NCI-H510A treated with DMSO at 0.1 percent for 48 hours (cell line): ENCODE measurements at regions not wholly inside any gene's neighbourhood (a gene's known extent, or its start where the extent isn't known, plus 50 kb on each side); places are given as distances from the start of the nearest gene placed in this dataset.

Source experiments
- DNase-seq: peaks from one replicate; lab custom pipeline; 2025; lab: John Stamatoyannopoulos, UW

- DNase-seq: no peak
Observed at GRCh38 chr6:10305790-10306415, 109.0 kb downstream of the TFAP2A start.

- no peak for DNase-seq
Observed at GRCh38 chr6:10303608-10304506, 111.0 kb downstream of the TFAP2A start.

- no peak for DNase-seq
Observed at GRCh38 chr6:10302566-10303235, 112.2 kb downstream of the TFAP2A start.

- no peak for DNase-seq
Observed at GRCh38 chr6:10300071-10300470, 114.8 kb downstream of the TFAP2A start.

DNA sequence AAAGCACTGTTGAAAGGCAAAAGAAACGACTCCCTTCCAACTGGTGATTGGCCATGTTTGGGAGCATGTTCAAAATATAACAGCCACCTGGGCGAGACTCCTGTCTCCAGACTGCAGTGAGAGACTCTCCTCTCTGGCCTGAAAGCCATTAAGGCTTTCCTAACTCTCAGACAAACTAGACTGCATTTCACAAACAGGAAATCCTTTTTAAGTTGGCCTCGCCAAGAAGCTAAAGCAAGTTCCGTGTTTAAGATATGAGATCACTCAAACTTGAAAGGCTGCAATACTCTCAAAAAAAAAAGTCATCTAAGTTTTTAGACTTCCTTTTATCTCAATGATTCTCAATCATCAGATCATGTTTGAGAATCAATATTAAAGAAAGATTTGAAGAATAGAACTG is 117.0 kb downstream of the TFAP2A start:
- DNase-seq: no peak

GRCh38 chr6:10278746-10279145 is 136.1 kb downstream of the TFAP2A start:
- DNase-seq: no peak

DNA sequence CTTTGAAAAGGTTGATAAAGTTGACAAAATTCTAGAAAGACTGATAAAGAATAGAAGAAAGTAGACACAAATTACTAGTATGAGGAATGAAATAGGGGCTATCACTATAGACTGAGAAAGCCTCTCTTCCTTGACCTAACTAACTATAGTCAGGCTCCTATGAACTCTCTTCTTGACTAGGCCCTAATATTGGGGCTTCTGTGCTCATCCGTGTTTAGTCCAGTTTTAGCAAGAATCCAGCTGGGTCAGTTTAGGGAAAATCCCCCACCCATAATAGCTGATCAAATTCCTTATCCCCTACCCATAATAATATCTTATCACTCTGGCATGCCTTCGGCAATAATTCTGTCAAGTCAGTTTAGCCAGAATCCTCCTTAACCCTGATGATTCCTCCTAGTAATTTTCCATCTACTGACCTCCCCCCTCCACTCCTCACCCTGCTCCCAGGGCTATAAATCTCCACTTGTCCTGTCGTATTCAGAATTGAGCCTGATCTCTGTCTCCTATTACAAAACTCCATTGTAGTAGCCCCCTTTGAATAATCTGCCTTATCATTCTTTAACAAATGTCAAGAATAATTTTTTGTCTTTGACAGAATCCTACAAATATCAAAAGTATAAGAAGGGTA is 138.1 kb downstream of the TFAP2A start:
- no peak for DNase-seq

DNA sequence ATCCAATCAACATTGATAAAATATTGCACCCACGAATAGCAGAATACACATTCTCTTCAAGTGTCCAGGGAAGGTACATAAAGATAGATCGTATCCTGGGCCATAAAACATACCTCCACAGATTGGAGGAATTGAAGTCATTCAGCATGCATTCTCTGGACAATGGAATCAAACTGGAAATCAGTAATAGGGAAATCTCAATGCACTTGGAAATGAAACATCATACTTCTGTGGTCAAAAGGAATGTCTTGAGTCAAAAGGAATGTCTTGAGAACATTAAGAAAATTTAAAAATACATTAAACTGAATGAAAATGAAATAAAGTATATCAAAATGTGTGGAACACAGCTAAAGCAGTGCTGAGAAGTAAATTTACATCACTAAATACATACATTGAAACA is 138.8 kb downstream of the TFAP2A start:
- DNase-seq: no peak

- no peak for DNase-seq
Observed at GRCh38 chr6:10272591-10272990, 142.3 kb downstream of the TFAP2A start.

- no peak for DNase-seq
Observed at GRCh38 chr6:10271982-10272381, 142.9 kb downstream of the TFAP2A start.

DNA sequence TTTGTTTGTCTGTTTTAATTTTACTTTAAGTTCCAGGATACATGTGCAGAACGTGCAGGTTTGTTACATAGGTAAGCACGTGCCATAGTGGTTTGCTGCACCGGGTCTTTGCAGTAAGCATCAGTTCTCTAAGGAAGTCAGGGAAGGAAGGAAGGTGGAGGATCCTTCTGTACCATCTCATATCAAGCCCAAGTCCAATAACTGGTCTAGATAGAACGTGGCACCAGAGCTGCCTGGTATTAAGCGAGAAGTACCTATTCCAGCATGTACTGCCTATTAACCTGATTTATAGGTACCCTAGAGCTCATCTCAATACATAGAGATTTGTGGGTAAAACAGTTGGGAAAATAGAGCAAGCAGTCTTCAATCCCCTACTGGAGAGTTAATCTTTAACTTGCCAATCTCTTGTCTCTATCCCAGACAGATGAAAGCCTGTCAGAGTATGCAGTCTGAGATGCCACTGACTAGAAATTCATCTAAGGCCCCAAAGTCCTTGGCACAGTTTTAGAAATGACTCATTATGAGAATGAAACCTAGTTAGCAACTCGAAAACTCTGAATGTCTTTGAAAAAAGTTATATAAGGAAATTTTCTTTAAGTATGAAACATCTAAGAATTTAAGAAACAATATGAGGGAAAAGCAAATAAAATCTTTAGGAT is 144.9 kb downstream of the TFAP2A start:
- DNase-seq: no peak

DNA sequence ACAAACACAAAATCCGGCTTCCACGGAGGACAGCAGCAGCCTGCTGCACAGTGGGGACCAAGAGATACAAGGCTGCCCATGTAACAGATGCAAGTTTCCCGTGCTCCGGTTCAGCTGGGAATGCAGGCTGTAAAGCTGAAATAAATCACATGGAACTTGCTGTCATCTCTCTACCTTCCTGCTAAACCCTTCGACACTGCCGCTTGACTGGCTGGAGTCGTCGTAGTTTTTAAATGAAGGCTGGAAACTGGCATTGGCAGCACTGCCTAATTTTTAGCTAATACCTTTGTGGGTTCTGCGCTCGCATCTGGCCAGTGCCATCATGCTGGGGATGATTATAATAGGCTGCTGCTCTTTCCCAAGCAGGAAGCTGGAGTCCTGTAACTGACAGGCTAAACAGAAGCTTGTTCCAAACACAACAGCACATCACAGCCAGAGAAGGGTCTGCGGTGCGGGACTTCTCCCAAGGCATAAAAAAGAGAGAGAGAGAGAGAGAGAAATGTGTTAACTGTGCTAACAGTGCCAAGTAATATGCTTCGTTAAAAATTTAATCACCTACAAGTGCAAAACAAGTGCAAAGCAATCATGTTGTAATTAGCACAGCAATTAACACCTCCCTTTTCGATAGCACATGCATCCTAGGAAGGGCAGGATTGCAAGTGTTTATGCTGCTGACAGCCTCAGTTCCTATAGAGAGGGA is 146.1 kb downstream of the TFAP2A start:
- no peak for DNase-seq

- DNase-seq: no peak
Observed at GRCh38 chr6:10268111-10268510, 146.8 kb downstream of the TFAP2A start.

DNA sequence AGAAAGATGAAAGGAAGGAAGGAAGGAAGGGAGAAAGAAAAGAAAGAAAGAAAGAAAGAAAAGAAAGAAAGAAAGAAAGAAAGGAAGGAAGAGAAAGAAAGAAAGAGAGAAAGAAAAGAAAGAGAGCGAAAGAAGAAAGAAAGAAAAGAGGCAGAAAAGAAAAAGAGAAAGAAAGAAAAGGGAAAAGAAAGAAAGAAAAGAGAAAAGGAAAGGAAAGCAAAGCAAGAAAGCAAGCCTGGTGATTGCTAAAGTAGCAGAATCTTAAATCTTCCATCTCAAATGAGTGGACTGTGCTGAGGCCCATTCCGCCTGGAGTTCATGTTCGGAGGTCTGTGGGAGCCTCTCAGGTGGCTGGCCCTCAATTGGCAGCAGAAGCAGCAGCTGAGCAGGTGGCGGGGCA is 148.4 kb downstream of the TFAP2A start:
- DNase-seq: no peak

DNA sequence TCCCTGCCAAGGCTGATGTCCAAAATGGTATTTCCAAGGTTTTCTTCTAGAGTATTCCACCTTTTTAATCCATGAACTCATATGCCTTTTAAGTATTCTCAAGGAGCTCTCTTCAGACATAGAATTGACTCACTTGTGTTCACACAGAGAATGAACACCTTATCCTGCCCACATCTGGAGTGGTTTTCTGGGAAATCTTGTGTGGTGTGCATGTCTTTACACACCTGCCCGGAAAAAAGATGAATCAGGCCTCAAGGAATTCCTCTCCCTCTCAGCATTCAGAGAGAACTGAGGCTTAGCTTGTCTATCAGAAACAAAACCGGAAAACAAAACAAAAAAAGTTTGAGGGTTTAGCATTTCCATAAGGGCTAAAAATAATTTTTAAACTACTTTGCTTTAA is 148.8 kb downstream of the TFAP2A start:
- DNase-seq: no peak

DNA sequence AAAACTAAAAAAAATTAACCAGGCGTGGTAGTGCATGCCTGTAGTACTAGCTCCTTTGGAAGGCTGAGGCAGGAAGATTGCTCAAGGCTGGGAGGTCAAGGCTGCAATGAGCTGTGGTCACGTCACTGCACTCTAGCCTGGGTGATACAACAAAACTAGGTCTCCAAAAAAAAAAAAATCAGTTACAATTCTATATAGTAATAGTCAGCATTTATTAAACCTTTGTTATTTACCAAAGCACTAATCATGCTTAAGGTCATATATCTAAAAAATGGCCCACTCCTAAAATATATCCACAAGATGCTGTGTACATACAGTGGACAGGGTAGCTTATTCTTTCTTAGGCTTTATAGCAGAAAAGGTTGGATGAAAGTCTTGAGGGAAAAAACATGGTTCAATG is 152.4 kb downstream of the TFAP2A start:
- no peak for DNase-seq

- no peak for DNase-seq
Observed at GRCh38 chr6:10259671-10260070, 155.2 kb downstream of the TFAP2A start.

DNA sequence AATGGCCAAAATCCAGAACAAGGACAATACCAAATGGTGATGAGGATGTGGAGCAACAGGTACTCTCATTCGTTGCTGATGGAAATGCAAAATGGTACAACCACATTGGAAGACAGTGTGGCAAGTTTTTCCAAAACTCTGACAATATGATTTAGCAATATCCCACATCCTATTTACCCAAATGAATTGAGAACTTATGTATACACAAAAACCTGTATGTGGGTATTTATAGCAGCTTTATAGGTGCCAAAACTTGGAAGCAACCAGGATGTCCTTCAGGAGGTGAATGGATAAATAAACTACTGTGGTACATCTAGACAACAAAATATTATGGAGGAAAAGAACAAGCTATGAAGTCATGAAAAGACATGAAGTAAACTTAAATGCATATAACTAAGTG is 156.5 kb downstream of the TFAP2A start:
- no peak for DNase-seq

GRCh38 chr6:10256113-10256690 is 158.7 kb downstream of the TFAP2A start:
- no peak for DNase-seq

- DNase-seq: no peak
Observed at GRCh38 chr6:10250655-10251220, 164.1 kb downstream of the TFAP2A start.

DNA sequence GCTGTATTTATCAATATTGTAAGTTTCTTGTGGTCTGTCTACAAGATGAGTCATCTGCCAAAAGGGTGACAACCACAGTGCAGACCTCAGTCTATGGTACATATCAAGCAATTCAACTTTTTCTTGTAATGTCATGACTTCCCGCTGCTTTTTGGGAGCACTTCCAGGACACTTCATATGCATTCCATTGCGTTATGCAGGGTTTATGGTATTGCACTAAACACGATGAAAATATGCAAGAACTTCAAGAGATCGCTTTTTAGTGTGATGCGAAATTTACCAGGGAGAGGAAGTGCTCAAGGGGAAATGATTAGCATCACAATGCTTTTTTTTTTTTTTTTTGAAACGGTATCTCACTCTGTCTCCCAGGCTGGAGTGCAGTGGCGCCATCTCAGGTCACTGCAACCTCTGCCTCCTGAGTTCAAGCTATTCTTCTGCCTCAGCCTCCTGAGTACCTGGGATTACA is 166.5 kb downstream of the TFAP2A start:
- DNase-seq: no peak
